ENCODE measurements at regions not wholly inside any gene's neighbourhood (a gene's known extent, or its start where the extent isn't known, plus 50 kb on each side); places are given as distances from the start of the nearest gene placed in this dataset.
"Not testable (repeated sequence)": the region's sequence is repeated elsewhere in the genome, so short reads cannot be mapped to it uniquely, and the experiment has no call there.

DNA sequence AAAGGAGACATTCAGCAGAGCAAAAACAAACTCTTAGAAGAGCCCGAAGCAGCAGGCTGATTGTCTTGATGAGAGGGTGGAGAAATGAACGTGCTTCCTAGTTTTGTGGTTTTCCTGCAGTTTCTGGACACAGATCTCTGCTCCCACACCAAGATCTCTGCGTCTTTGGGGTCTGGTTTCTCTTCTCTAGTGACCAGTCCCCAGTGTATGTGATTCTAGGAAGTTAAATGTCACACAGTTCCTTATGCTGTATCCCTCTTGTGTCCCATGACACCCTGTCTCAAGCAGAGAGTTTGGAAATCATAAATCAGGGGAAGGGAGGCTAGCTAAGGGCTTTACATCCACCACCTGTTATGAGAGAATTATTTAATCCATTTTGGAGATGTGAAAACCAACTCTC, 55.4 kb upstream of the KLF14 start:
- Mint-ChIP-seq H3K36me3 (no peaks in the 10 kb centered on the region), H3K27ac (no peak overlapping the region), H3K9me3 (no peaks in the 10 kb centered on the region), H3K4me1 (no peaks in the 10 kb centered on the region), H3K27me3 (peaks cover 0 to 12% of the 10 kb centered on the region in 2 donors), H3K4me3 (no peak overlapping the region)
- no peak for DNase-seq
- no peak for ATAC-seq (replicated peaks in 1 of 4)
- no peaks in the 10 kb centered on the region for H3K36me3 ChIP-seq (ENCODE audit: control insufficient read depth in 2 of 2, extremely low read depth in 1 of 2, insufficient read depth in 1 of 2, low read length in 1 of 2)
- ChIA-PET CTCF (no interaction called here), POLR2A (no interaction called here)
- H3K4me1 ChIP-seq (ENCODE audit: control insufficient read depth in 1 of 2, extremely low read depth in 1 of 2, insufficient read depth in 2 of 2, low read length in 2 of 2), result no peaks in the 10 kb centered on the region
- WGBS (ENCODE audit: insufficient coverage), result no CpG with 5 or more reads among the region's 3 CpGs
- H3K27me3 ChIP-seq (replicated peaks in 1 of 2; ENCODE audit: control insufficient read depth in 2 of 2, extremely low read depth in 1 of 2, insufficient read depth in 2 of 2, low read length in 1 of 2), result peaks cover 0 to 2% of the 10 kb centered on the region in 2 experiments
- no peak overlapping the region for H3K4me3 ChIP-seq (ENCODE audit: control insufficient read depth in 1 of 2, extremely low read depth in 1 of 2, low read length in 1 of 2)
- H3K9me3 ChIP-seq, result no peaks in the 10 kb centered on the region
- H3K27ac ChIP-seq (ENCODE audit: low read length), result no peak overlapping the region

- 85% methylated on average over 2 of the region's 4 CpGs for WGBS (ENCODE audit: insufficient coverage)
- Mint-ChIP-seq H3K4me1 (no peaks in the 10 kb centered on the region), H3K27ac (no peak overlapping the region), H3K36me3 (no peaks in the 10 kb centered on the region), H3K27me3 (no peaks in the 10 kb centered on the region), H3K9me3 (no peaks in the 10 kb centered on the region), H3K4me3 (no peak overlapping the region)
- Histone ChIP-seq H3K27ac (ENCODE audit: low read length) (no peak overlapping the region), H3K9me3 (no peaks in the 10 kb centered on the region), H3K4me3 (ENCODE audit: control insufficient read depth in 1 of 2, extremely low read depth in 1 of 2, low read length in 1 of 2) (no peak overlapping the region), H3K27me3 (replicated peaks in 1 of 2; ENCODE audit: control insufficient read depth in 2 of 2, extremely low read depth in 1 of 2, insufficient read depth in 2 of 2, low read length in 1 of 2) (no peaks in the 10 kb centered on the region), H3K4me1 (ENCODE audit: control insufficient read depth in 1 of 2, extremely low read depth in 1 of 2, insufficient read depth in 2 of 2, low read length in 2 of 2) (no peaks in the 10 kb centered on the region), H3K36me3 (ENCODE audit: control insufficient read depth in 2 of 2, extremely low read depth in 1 of 2, insufficient read depth in 1 of 2, low read length in 1 of 2) (no peaks in the 10 kb centered on the region)
- CTCF ChIA-PET, result interaction anchor here (0.6 kb wide), 2 partner anchors 36 to 727 kb away, joined by 3 to 6 read pairs; no protein-coding TSS in a partner anchor
- POLR2A ChIA-PET, result interaction anchor here in 1 of 2 donors (0.5 kb wide), 1 partner anchor 242 kb away, joined by 4 read pairs; no protein-coding TSS in a partner anchor
- ATAC-seq (replicated peaks in 1 of 4) (no peak), DNase-seq (no peak)
These were observed 57.7 kb upstream of the KLF14 start for GRCh38 chr7:130791746-130792145.

- Histone ChIP-seq H3K36me3 (ENCODE audit: control insufficient read depth in 2 of 2, extremely low read depth in 1 of 2, insufficient read depth in 1 of 2, low read length in 1 of 2) (no peaks in the 10 kb centered on the region), H3K27ac (ENCODE audit: low read length) (no peak overlapping the region), H3K27me3 (replicated peaks in 1 of 2; ENCODE audit: control insufficient read depth in 2 of 2, extremely low read depth in 1 of 2, insufficient read depth in 2 of 2, low read length in 1 of 2) (no peaks in the 10 kb centered on the region), H3K9me3 (no peaks in the 10 kb centered on the region), H3K4me3 (ENCODE audit: control insufficient read depth in 1 of 2, extremely low read depth in 1 of 2, low read length in 1 of 2) (no peak overlapping the region), H3K4me1 (ENCODE audit: control insufficient read depth in 1 of 2, extremely low read depth in 1 of 2, insufficient read depth in 2 of 2, low read length in 2 of 2) (no peaks in the 10 kb centered on the region)
- DNase-seq (no peak), ATAC-seq (replicated peaks in 1 of 4) (no peak)
- POLR2A ChIA-PET, result no interaction called here
- H3K36me3 Mint-ChIP-seq, result no peaks in the 10 kb centered on the region
- 83% methylated on average over 1 of the region's 9 CpGs for WGBS (ENCODE audit: insufficient coverage)
- no peak overlapping the region for H3K4me3 Mint-ChIP-seq
- peaks cover 4 to 9% of the 10 kb centered on the region in 2 donors for H3K27me3 Mint-ChIP-seq
- H3K27ac Mint-ChIP-seq, result no peak overlapping the region
- CTCF ChIA-PET, result interaction anchor here in 1 of 2 donors (0.6 kb wide), 1 partner anchor 22 kb away, joined by 3 read pairs; no protein-coding TSS in a partner anchor
- no peaks in the 10 kb centered on the region for H3K9me3 Mint-ChIP-seq
- no peaks in the 10 kb centered on the region for H3K4me1 Mint-ChIP-seq
These were observed 60.0 kb upstream of the KLF14 start for GRCh38 chr7:130793855-130794618.

- Mint-ChIP-seq H3K4me3 (no peak overlapping the region), H3K36me3 (no peaks in the 10 kb centered on the region), H3K9me3 (no peaks in the 10 kb centered on the region), H3K27me3 (peaks cover 9 to 14% of the 10 kb centered on the region in 2 donors), H3K27ac (no peak overlapping the region), H3K4me1 (no peaks in the 10 kb centered on the region)
- Histone ChIP-seq H3K27ac (ENCODE audit: low read length) (no peak overlapping the region), H3K27me3 (replicated peaks in 1 of 2; ENCODE audit: control insufficient read depth in 2 of 2, extremely low read depth in 1 of 2, insufficient read depth in 2 of 2, low read length in 1 of 2) (no peaks in the 10 kb centered on the region), H3K4me1 (ENCODE audit: control insufficient read depth in 1 of 2, extremely low read depth in 1 of 2, insufficient read depth in 2 of 2, low read length in 2 of 2) (no peaks in the 10 kb centered on the region), H3K9me3 (no peaks in the 10 kb centered on the region), H3K4me3 (ENCODE audit: control insufficient read depth in 1 of 2, extremely low read depth in 1 of 2, low read length in 1 of 2) (no peak overlapping the region), H3K36me3 (ENCODE audit: control insufficient read depth in 2 of 2, extremely low read depth in 1 of 2, insufficient read depth in 1 of 2, low read length in 1 of 2) (no peaks in the 10 kb centered on the region)
- ChIA-PET POLR2A (no interaction called here), CTCF (interaction anchor here in 1 of 2 donors (0.6 kb wide), 2 partner anchors 22 to 249 kb away, joined by 3 to 7 read pairs; no protein-coding TSS in a partner anchor)
- no peak for DNase-seq
- WGBS (ENCODE audit: insufficient coverage), result 100% methylated on average over 2 of the region's 3 CpGs
- no peak for ATAC-seq (replicated peaks in 1 of 4)
These were observed 60.6 kb upstream of the KLF14 start for GRCh38 chr7:130794619-130794922.

DNA sequence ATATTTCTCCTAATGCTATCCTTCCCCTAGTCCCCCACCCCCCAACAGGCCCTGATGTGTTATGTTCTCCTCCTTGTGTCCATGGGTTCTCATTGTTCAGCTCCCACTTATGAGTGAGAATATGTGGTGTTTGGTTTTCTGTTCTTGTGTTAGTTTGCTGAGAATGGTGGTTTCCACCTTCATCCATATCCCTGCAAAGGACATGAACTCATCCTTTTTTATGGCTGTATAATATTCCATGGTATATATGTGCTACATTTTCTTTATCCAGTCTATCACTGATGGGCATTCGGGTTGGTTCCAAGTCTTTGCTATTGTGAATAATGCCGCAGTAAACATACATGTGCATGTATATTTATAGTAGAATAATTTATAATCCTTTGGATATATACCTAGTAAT, 62.4 kb upstream of the KLF14 start:
- POLR2A ChIA-PET; H3K36me3 Mint-ChIP-seq; H3K36me3 ChIP-seq (ENCODE audit: control insufficient read depth in 2 of 2, extremely low read depth in 1 of 2, insufficient read depth in 1 of 2, low read length in 1 of 2); H3K4me3 ChIP-seq (ENCODE audit: control insufficient read depth in 1 of 2, extremely low read depth in 1 of 2, low read length in 1 of 2); CTCF ChIA-PET; H3K27me3 ChIP-seq (replicated peaks in 1 of 2; ENCODE audit: control insufficient read depth in 2 of 2, extremely low read depth in 1 of 2, insufficient read depth in 2 of 2, low read length in 1 of 2); DNase-seq; H3K27ac Mint-ChIP-seq; H3K4me3 Mint-ChIP-seq; H3K9me3 Mint-ChIP-seq; H3K4me1 ChIP-seq (ENCODE audit: control insufficient read depth in 1 of 2, extremely low read depth in 1 of 2, insufficient read depth in 2 of 2, low read length in 2 of 2); H3K27ac ChIP-seq (ENCODE audit: low read length); ATAC-seq (replicated peaks in 1 of 4); H3K9me3 ChIP-seq; H3K4me1 Mint-ChIP-seq: not testable (repeated sequence)
- WGBS (ENCODE audit: insufficient coverage), result no CpG with 5 or more reads among the region's 2 CpGs
- peaks cover 24 to 30% of the 10 kb centered on the region in 2 donors for H3K27me3 Mint-ChIP-seq

- POLR2A ChIA-PET, result no interaction called here
- Histone ChIP-seq H3K9me3 (no peaks in the 10 kb centered on the region), H3K4me1 (ENCODE audit: control insufficient read depth in 1 of 2, extremely low read depth in 1 of 2, insufficient read depth in 2 of 2, low read length in 2 of 2) (no peaks in the 10 kb centered on the region), H3K27ac (ENCODE audit: low read length) (no peak overlapping the region), H3K36me3 (ENCODE audit: control insufficient read depth in 2 of 2, extremely low read depth in 1 of 2, insufficient read depth in 1 of 2, low read length in 1 of 2) (no peaks in the 10 kb centered on the region), H3K27me3 (replicated peaks in 1 of 2; ENCODE audit: control insufficient read depth in 2 of 2, extremely low read depth in 1 of 2, insufficient read depth in 2 of 2, low read length in 1 of 2) (peaks cover 0 to 16% of the 10 kb centered on the region in 2 experiments), H3K4me3 (ENCODE audit: control insufficient read depth in 1 of 2, extremely low read depth in 1 of 2, low read length in 1 of 2) (no peak overlapping the region)
- Mint-ChIP-seq H3K27ac (peak overlapping the region in 1 of 2 donors; percentile 13), H3K36me3 (no peaks in the 10 kb centered on the region), H3K4me3 (no peak overlapping the region), H3K4me1 (no peaks in the 10 kb centered on the region), H3K27me3 (peaks cover 27 to 36% of the 10 kb centered on the region in 2 donors), H3K9me3 (no peaks in the 10 kb centered on the region)
- 92% methylated on average over 3 of the region's 3 CpGs for WGBS (ENCODE audit: insufficient coverage)
- DNase-seq (no peak), ATAC-seq (replicated peaks in 1 of 4) (no peak)
- CTCF ChIA-PET, result interaction anchor here in 1 of 2 donors (0.5 kb wide), 1 partner anchor 27 kb away, joined by 4 read pairs; no protein-coding TSS in a partner anchor
These were observed 69.1 kb upstream of the KLF14 start for GRCh38 chr7:130803127-130803526.

Measured in T-cell (primary cell).